ENCODE measurements at regions not wholly inside any gene's neighbourhood (a gene's known extent, or its start where the extent isn't known, plus 50 kb on each side); places are given as distances from the start of the nearest gene placed in this dataset.
"Not testable (repeated sequence)": the region's sequence is repeated elsewhere in the genome, so short reads cannot be mapped to it uniquely, and the experiment has no call there.

- no peak overlapping the region for H3K4me3 Mint-ChIP-seq
- CTCF ChIA-PET: interaction anchor here (0.7 kb wide), 2 partner anchors 16 to 19 kb away, joined by 3 read pairs; no protein-coding TSS in a partner anchor
- ATAC-seq: no peak
- peaks cover 4% of the 10 kb centered on the region for H3K4me1 Mint-ChIP-seq
- no peak overlapping the region for H3K27ac Mint-ChIP-seq
- H3K9me3 Mint-ChIP-seq (ENCODE audit: low read depth): no peaks in the 10 kb centered on the region
- POLR2A ChIA-PET: no interaction called here
- intact Hi-C loops (cut with DNase I, micrococcal nuclease): no loop called here
- DNase-seq: no peak
- no peaks in the 10 kb centered on the region for H3K36me3 Mint-ChIP-seq (ENCODE audit: low read depth)
- no peaks in the 10 kb centered on the region for H3K27me3 Mint-ChIP-seq
Measured at GRCh38 chr2:37742286-37742685, 70.8 kb upstream of the CDC42EP3 start.

- POLR2A ChIA-PET: no interaction called here
- H3K9me3 Mint-ChIP-seq (ENCODE audit: low read depth): no peaks in the 10 kb centered on the region
- no peak for ATAC-seq
Measured at GRCh38 chr2:37744010-37744409, 72.6 kb upstream of the CDC42EP3 start.

GRCh38 chr2:37744961-37745360 is 73.5 kb upstream of the CDC42EP3 start:
- H3K27ac Mint-ChIP-seq; POLR2A ChIA-PET; DNase-seq; intact Hi-C loops (cut with DNase I, micrococcal nuclease); ATAC-seq; H3K4me3 Mint-ChIP-seq; H3K36me3 Mint-ChIP-seq (ENCODE audit: low read depth); H3K9me3 Mint-ChIP-seq (ENCODE audit: low read depth); H3K27me3 Mint-ChIP-seq; H3K4me1 Mint-ChIP-seq: not testable (repeated sequence)
- CTCF ChIA-PET: interaction anchor here (0.8 to 1.3 kb wide), 3 partner anchors 9 to 51 kb away, joined by 3 read pairs; no protein-coding TSS in a partner anchor

More at GRCh38 chr2:37744010-37744409, 72.6 kb upstream of the CDC42EP3 start:
- intact Hi-C loops (cut with DNase I, micrococcal nuclease): no loop called here
- no peak for DNase-seq
- Mint-ChIP-seq H3K27ac (no peak overlapping the region), H3K27me3 (no peaks in the 10 kb centered on the region), H3K4me1 (peaks cover 4% of the 10 kb centered on the region), H3K36me3 (ENCODE audit: low read depth) (no peaks in the 10 kb centered on the region), H3K4me3 (no peak overlapping the region)
- CTCF ChIA-PET: interaction anchor here (0.6 to 1.6 kb wide), 2 partner anchors 9 to 330 kb away, joined by 3 to 5 read pairs; no protein-coding TSS in a partner anchor

- H3K27ac Mint-ChIP-seq; ATAC-seq; H3K36me3 Mint-ChIP-seq (ENCODE audit: low read depth); DNase-seq; H3K27me3 Mint-ChIP-seq; H3K4me3 Mint-ChIP-seq; POLR2A ChIA-PET; intact Hi-C loops (cut with DNase I, micrococcal nuclease); H3K4me1 Mint-ChIP-seq; H3K9me3 Mint-ChIP-seq (ENCODE audit: low read depth): not testable (repeated sequence)
- CTCF ChIA-PET: interaction anchor here (0.7 to 1.3 kb wide), 3 partner anchors 8 to 135 kb away, joined by 3 read pairs; no protein-coding TSS in a partner anchor
Measured at GRCh38 chr2:37746011-37746410, 74.6 kb upstream of the CDC42EP3 start.

GRCh38 chr2:37746883-37747282 is 75.4 kb upstream of the CDC42EP3 start:
- intact Hi-C loops (cut with DNase I, micrococcal nuclease): no loop called here
- ATAC-seq: no peak
- ChIA-PET CTCF (no interaction called here), POLR2A (no interaction called here)
- Mint-ChIP-seq H3K27me3 (no peaks in the 10 kb centered on the region), H3K9me3 (ENCODE audit: low read depth) (no peaks in the 10 kb centered on the region), H3K4me1 (no peaks in the 10 kb centered on the region), H3K27ac (no peak overlapping the region), H3K36me3 (ENCODE audit: low read depth) (no peaks in the 10 kb centered on the region), H3K4me3 (no peak overlapping the region)
- no peak for DNase-seq

- Mint-ChIP-seq H3K9me3 (ENCODE audit: low read depth) (no peaks in the 10 kb centered on the region), H3K4me3 (no peak overlapping the region), H3K27me3 (no peaks in the 10 kb centered on the region), H3K27ac (no peak overlapping the region), H3K4me1 (no peaks in the 10 kb centered on the region), H3K36me3 (ENCODE audit: low read depth) (no peaks in the 10 kb centered on the region)
- ATAC-seq: no peak
- POLR2A ChIA-PET: no interaction called here
- intact Hi-C loops (cut with DNase I, micrococcal nuclease): no loop called here
- DNase-seq: no peak
- CTCF ChIA-PET: no interaction called here
Measured at GRCh38 chr2:37748541-37748940, 77.1 kb upstream of the CDC42EP3 start.

GRCh38 chr2:37750286-37750685 is 78.8 kb upstream of the CDC42EP3 start:
- DNase-seq; H3K4me3 Mint-ChIP-seq; ATAC-seq; H3K36me3 Mint-ChIP-seq (ENCODE audit: low read depth); H3K27me3 Mint-ChIP-seq; H3K27ac Mint-ChIP-seq; POLR2A ChIA-PET; H3K9me3 Mint-ChIP-seq (ENCODE audit: low read depth); H3K4me1 Mint-ChIP-seq; intact Hi-C loops (cut with DNase I, micrococcal nuclease); CTCF ChIA-PET: not testable (repeated sequence)

- Mint-ChIP-seq H3K27ac (no peak overlapping the region), H3K9me3 (ENCODE audit: low read depth) (no peaks in the 10 kb centered on the region), H3K4me1 (no peaks in the 10 kb centered on the region), H3K36me3 (ENCODE audit: low read depth) (no peaks in the 10 kb centered on the region), H3K4me3 (no peak overlapping the region), H3K27me3 (no peaks in the 10 kb centered on the region)
- no peak for ATAC-seq
- intact Hi-C loops (cut with DNase I, micrococcal nuclease): no loop called here
- ChIA-PET CTCF (no interaction called here), POLR2A (no interaction called here)
- no peak for DNase-seq
Measured at GRCh38 chr2:37752766-37753165, 81.3 kb upstream of the CDC42EP3 start.

GRCh38 chr2:37753758-37754157 is 82.3 kb upstream of the CDC42EP3 start:
- ATAC-seq (no peak), DNase-seq (no peak)
- no peaks in the 10 kb centered on the region for H3K36me3 Mint-ChIP-seq (ENCODE audit: low read depth)
- no peaks in the 10 kb centered on the region for H3K9me3 Mint-ChIP-seq (ENCODE audit: low read depth)
- no peaks in the 10 kb centered on the region for H3K4me1 Mint-ChIP-seq
- POLR2A ChIA-PET: no interaction called here
- no peak overlapping the region for H3K27ac Mint-ChIP-seq
- intact Hi-C loops (cut with DNase I, micrococcal nuclease): no loop called here
- no peaks in the 10 kb centered on the region for H3K27me3 Mint-ChIP-seq
- no peak overlapping the region for H3K4me3 Mint-ChIP-seq
- CTCF ChIA-PET: interaction anchor here (0.9 kb wide), 1 partner anchor 8 kb away, joined by 3 read pairs; no protein-coding TSS in a partner anchor

- DNase-seq; intact Hi-C loops (cut with DNase I, micrococcal nuclease); H3K27ac Mint-ChIP-seq; H3K9me3 Mint-ChIP-seq (ENCODE audit: low read depth); H3K27me3 Mint-ChIP-seq; H3K36me3 Mint-ChIP-seq (ENCODE audit: low read depth); H3K4me3 Mint-ChIP-seq; ATAC-seq; H3K4me1 Mint-ChIP-seq: not testable (repeated sequence)
- POLR2A ChIA-PET: interaction anchor here (0.7 kb wide), 1 partner anchor 12 kb away, joined by 3 read pairs; no protein-coding TSS in a partner anchor
- CTCF ChIA-PET: interaction anchor here (0.6 to 1.7 kb wide), 3 partner anchors 11 to 507 kb away, joined by 3 to 5 read pairs (median 3); no protein-coding TSS in a partner anchor
Measured at GRCh38 chr2:37755961-37756559, 84.6 kb upstream of the CDC42EP3 start.

- intact Hi-C loops (cut with DNase I, micrococcal nuclease); H3K27ac Mint-ChIP-seq; H3K4me1 Mint-ChIP-seq; DNase-seq; ATAC-seq; POLR2A ChIA-PET; H3K36me3 Mint-ChIP-seq (ENCODE audit: low read depth); H3K9me3 Mint-ChIP-seq (ENCODE audit: low read depth); H3K4me3 Mint-ChIP-seq; H3K27me3 Mint-ChIP-seq: not testable (repeated sequence)
- CTCF ChIA-PET: interaction anchor here (0.6 to 1.7 kb wide), 3 partner anchors 10 to 278 kb away, joined by 3 to 5 read pairs (median 3); no protein-coding TSS in a partner anchor
Measured at GRCh38 chr2:37757456-37757855, 86.0 kb upstream of the CDC42EP3 start.

GRCh38 chr2:37758141-37758601 is 86.7 kb upstream of the CDC42EP3 start:
- H3K4me1 Mint-ChIP-seq; H3K4me3 Mint-ChIP-seq; H3K9me3 Mint-ChIP-seq (ENCODE audit: low read depth); POLR2A ChIA-PET; ATAC-seq; DNase-seq; H3K27me3 Mint-ChIP-seq; intact Hi-C loops (cut with DNase I, micrococcal nuclease); H3K36me3 Mint-ChIP-seq (ENCODE audit: low read depth); H3K27ac Mint-ChIP-seq: not testable (repeated sequence)
- CTCF ChIA-PET: interaction anchor here (0.7 kb wide), 2 partner anchors 9 to 16 kb away, joined by 3 read pairs; no protein-coding TSS in a partner anchor
